HepG2 (cell line): ENCODE measurements at regions not wholly inside any gene's neighbourhood (a gene's known extent, or its start where the extent isn't known, plus 50 kb on each side); places are given as distances from the start of the nearest gene placed in this dataset.

Source experiments
- ATAC-seq: fragments of 200-7000 bp; cut with Tn5 transposase; 3 replicates; pipeline ENCODE4 v1.9.1; 2020; ENCODE audit warnings: mild to moderate bottlenecking, moderate library complexity
- BruUV-seq: library from RNA; stranded (reverse); fragments of 400-500 nt; replicated peaks from 2 replicates; lab custom pipeline; 2021; lab: Mats Ljungman, UMichigan
- CTCF ChIA-PET: fragments of 300-600 bp; formaldehyde crosslinking; extraction: SDS; loops from one replicate; lab custom pipeline; 2021; ENCODE audit warnings: low total read pairs, inconsistent platforms, low intra/inter-chr PET ratio; lab: Yijun Ruan, JAX
- POLR2A ChIA-PET: fragments of 350-600 bp; sonication (Branson Sonifier 250); formaldehyde crosslinking; loops from one replicate; lab custom pipeline; 2020; ENCODE audit warnings: antibody characterized with exemption, inconsistent platforms; lab: Yijun Ruan, JAX
- DNase-seq: peaks from one replicate; pipeline ENCODE4 v3.0.0-alpha.2; 2015; ENCODE audit warnings: low spot score
- FAIRE-seq: peaks from 3 replicates; lab custom pipeline; 2011; peaks lifted over from hg19 to GRCh38; lab: Jason Lieb, UNC
- H2AFZ ChIP-seq: one replicate; pipeline ENCODE4 v1.6.1; 2011; ENCODE audit warnings: low read length, inconsistent platforms
- H3K27ac ChIP-seq: fragments of 300-600 bp; 3 replicates; pipeline ENCODE4 v1.8.0; 2011; ENCODE audit warnings: mixed run types, mild to moderate bottlenecking, mixed read lengths, low read length, inconsistent platforms; ENCODE audit not compliant: insufficient read depth; ENCODE audit errors: extremely low read length
- H3K27me3 ChIP-seq, 2 experiments: fragments of 200-600 bp in 1 of 2; 2 replicates in 1 of 2; 3 replicates in 1 of 2; pipeline versions ENCODE4 v1.6.0 to v1.8.0; 2011; ENCODE audit warnings: low read length in 2 of 2, mild to moderate bottlenecking in 2 of 2, moderate library complexity in 2 of 2, inconsistent platforms in 1 of 2; ENCODE audit not compliant: insufficient read depth in 2 of 2, control insufficient read depth in 1 of 2
- H3K36me3 ChIP-seq, 2 experiments: fragments of 200-600 bp in 1 of 2; replicated peaks in 1 of 2; 2 replicates in 1 of 2; 3 replicates in 1 of 2; pipeline versions ENCODE4 v1.5.1 to v1.8.0; 2011; ENCODE audit warnings: low read length in 2 of 2, inconsistent platforms in 1 of 2; ENCODE audit not compliant: insufficient read depth in 2 of 2, control insufficient read depth in 1 of 2
- H3K4me1 ChIP-seq: 2 replicates; pipeline ENCODE4 v1.5.1; 2012; ENCODE audit warnings: low read length, inconsistent platforms; ENCODE audit not compliant: insufficient read depth
- H3K4me2 ChIP-seq: 2 replicates; pipeline ENCODE4 v1.6.0; 2011; ENCODE audit warnings: low read depth, low read length, inconsistent platforms
- H3K4me3 ChIP-seq, 3 experiments: fragments of 200-600 bp in 1 of 3; sonication (generic), shearing (Covaris generic) in 1 of 3; replicated peaks in 1 of 3; 2 replicates each; pipeline ENCODE4 v1.5.1; 2011 to 2016; ENCODE audit warnings: low read length in 3 of 3, inconsistent platforms in 2 of 3, low read depth in 2 of 3, mild to moderate bottlenecking in 2 of 3, control low read depth in 1 of 3, mixed read lengths in 1 of 3; ENCODE audit not compliant: insufficient read depth in 1 of 3
- H3K79me2 ChIP-seq: one replicate; pipeline ENCODE4 v1.6.1; 2011; ENCODE audit warnings: low read length, inconsistent platforms; ENCODE audit not compliant: insufficient read depth
- H3K9ac ChIP-seq: 2 replicates; pipeline ENCODE4 v1.6.0; 2011; ENCODE audit warnings: mild to moderate bottlenecking, low read depth, low read length, inconsistent platforms; ENCODE audit not compliant: insufficient read depth
- H3K9me3 ChIP-seq: 2 replicates; pipeline ENCODE4 v1.5.1; 2012; ENCODE audit warnings: mild to moderate bottlenecking, low read length
- H4K20me1 ChIP-seq: 2 replicates; pipeline ENCODE4 v1.6.0; 2011; ENCODE audit warnings: inconsistent platforms, mild to moderate bottlenecking, low read length, moderate library complexity; ENCODE audit not compliant: insufficient read depth
- CHD2 ChIP-seq: IDR thresholded peaks from 2 replicates; pipeline ENCODE4 v1.6.1; 2011; ENCODE audit warnings: low read depth, low read length, improper control_type of control experiment
- ERF ChIP-seq: IDR thresholded peaks from 2 replicates; pipeline ENCODE4 v1.6.1; 2018; ENCODE audit warnings: missing biosample characterization, missing genetic modification reagents
- FLYWCH1 ChIP-seq: sonication (generic); formaldehyde crosslinking; IDR thresholded peaks from 2 replicates; pipeline ENCODE4 v1.8.1; 2023; ENCODE audit warnings: mild to moderate bottlenecking, missing genetic modification reagents
- FOXK2 ChIP-seq: fragments of 450-650 bp; IDR thresholded peaks from 2 replicates; pipeline ENCODE4 v1.6.1; 2016
- HNRNPL ChIP-seq: fragments of 200-400 bp; formaldehyde crosslinking; IDR thresholded peaks from 2 replicates; pipeline ENCODE4 v1.6.1; 2017; ENCODE audit warnings: mild to moderate bottlenecking, low read depth, low read length
- MEIS2 ChIP-seq: sonication (generic); formaldehyde crosslinking; IDR thresholded peaks from 2 replicates; pipeline ENCODE4 v1.9.0; 2021; ENCODE audit warnings: mild to moderate bottlenecking, missing genetic modification reagents
- NBN ChIP-seq: fragments of 450-650 bp; conservative IDR thresholded peaks from 2 replicates; pipeline ENCODE4 v1.6.1; 2017
- NR3C1 ChIP-seq: sonication (generic); formaldehyde crosslinking; IDR thresholded peaks from 2 replicates; pipeline ENCODE4 v1.4.0; 2020; ENCODE audit warnings: missing genetic modification reagents
- PRPF4 ChIP-seq: fragments of 200-400 bp; formaldehyde crosslinking; IDR thresholded peaks from 2 replicates; pipeline ENCODE4 v1.6.1; 2016; ENCODE audit warnings: low read length, low read depth; ENCODE audit not compliant: poor library complexity, severe bottlenecking
- SMARCE1 ChIP-seq: fragments of 450-650 bp; IDR thresholded peaks from 2 replicates; pipeline ENCODE4 v1.6.1; 2017; ENCODE audit warnings: borderline replicate concordance
- THYN1 ChIP-seq: sonication (generic); formaldehyde crosslinking; IDR thresholded peaks from 2 replicates; pipeline ENCODE4 v1.8.1; 2023; ENCODE audit warnings: low read depth, mild to moderate bottlenecking, moderate library complexity, missing genetic modification reagents, borderline replicate concordance
- ZBTB21 ChIP-seq: sonication (generic); formaldehyde crosslinking; IDR thresholded peaks from 2 replicates; pipeline ENCODE4 v1.4.0; 2020; ENCODE audit warnings: missing genetic modification reagents
- ZFX ChIP-seq: sonication (generic); formaldehyde crosslinking; IDR thresholded peaks from 2 replicates; pipeline ENCODE4 v1.4.0; 2020; ENCODE audit warnings: mild to moderate bottlenecking, low read depth, missing genetic modification reagents, moderate library complexity
- ZNF235 ChIP-seq: sonication (generic); formaldehyde crosslinking; IDR thresholded peaks from 2 replicates; pipeline ENCODE4 v1.8.1; 2023; ENCODE audit warnings: mild to moderate bottlenecking, missing genetic modification reagents, borderline replicate concordance
- ZNF275 ChIP-seq: sonication (generic); formaldehyde crosslinking; IDR thresholded peaks from 2 replicates; pipeline ENCODE4 v1.8.0; 2022; ENCODE audit warnings: missing genetic modification reagents, mild to moderate bottlenecking, inconsistent platforms, borderline replicate concordance
- ZNF367 ChIP-seq: sonication (generic); formaldehyde crosslinking; IDR thresholded peaks from 2 replicates; pipeline ENCODE4 v1.4.0; 2020; ENCODE audit warnings: missing genetic modification reagents, borderline replicate concordance
- ZNF75D ChIP-seq: sonication (generic); formaldehyde crosslinking; IDR thresholded peaks from 2 replicates; pipeline ENCODE4 v1.8.1; 2023; ENCODE audit warnings: missing genetic modification reagents, mild to moderate bottlenecking, borderline replicate concordance
- ZNF790 ChIP-seq: sonication (generic); formaldehyde crosslinking; IDR thresholded peaks from 2 replicates; pipeline ENCODE4 v1.8.0; 2022; ENCODE audit warnings: missing genetic modification reagents, mild to moderate bottlenecking, borderline replicate concordance
- WGBS: methylation state at CpG from one replicate; pipeline ENCODE4 v1.1.6; 2017; ENCODE audit warnings: low lambda C conversion rate; 5-methylcytosine and 5-hydroxymethylcytosine counted together
- in situ Hi-C: cut with HindIII; loops from 2 replicates; pipeline ENCODE4 v1.10.0; 2017; ENCODE audit warnings: low pct_unique_long_range_greater_than_20kb; ENCODE audit not compliant: extremely low pct_ligation_motif_present
- intact Hi-C: fragments of 100-400 bp; cut with micrococcal nuclease; formaldehyde crosslinking; loops from one replicate; pipeline ENCODE4 v1.10.0; 2022; ENCODE audit not compliant: unreplicated experiment
- TF ChIP-seq, protein P1 (sequence below): sonication (generic); formaldehyde crosslinking; IDR thresholded peaks from 2 replicates; pipeline ENCODE4 v1.5.1; 2020; ENCODE audit warnings: missing genetic modification reagents, mild to moderate bottlenecking, borderline replicate concordance

DNA sequence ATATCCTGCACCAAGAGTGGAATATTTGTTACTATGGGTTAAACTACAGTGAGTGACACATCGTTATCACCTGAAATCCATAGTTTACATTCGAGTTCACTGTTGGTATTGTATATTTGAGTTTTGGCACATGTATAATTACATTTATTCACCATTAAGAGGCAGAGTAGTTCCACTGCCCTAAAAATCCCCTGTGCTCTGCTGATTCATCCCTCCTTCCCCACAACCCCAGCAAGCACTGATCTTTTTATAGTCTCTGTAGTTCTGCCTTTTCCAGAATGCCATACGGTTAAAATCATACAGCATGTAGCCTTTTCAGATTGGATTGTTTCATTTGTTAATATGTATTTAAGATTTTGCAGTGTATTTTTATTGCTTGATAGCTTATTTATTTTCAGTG lies 495.2 kb downstream of the DIRAS2 start:
- TF ChIP-seq FOXK2 (no peak), FLYWCH1 (CRISPR knock-in tag) (no peak), ZNF367 (CRISPR knock-in tag) (no peak), HNRNPL (no peak), ZNF790 (CRISPR knock-in tag) (no peak), THYN1 (no peak), CHD2 (no peak), ZNF275 (CRISPR knock-in tag) (no peak), ZNF75D (CRISPR knock-in tag) (no peak)
- Histone ChIP-seq H3K4me1 (no peaks in the 10 kb centered on the region), H3K4me3 (no peak overlapping the region), H3K4me2 (no peak overlapping the region), H4K20me1 (no peaks in the 10 kb centered on the region), H3K27me3 (no peaks in the 10 kb centered on the region), H3K9me3 (no peaks in the 10 kb centered on the region), H3K9ac (no peak overlapping the region), H3K79me2 (no peaks in the 10 kb centered on the region), H2AFZ (no peak overlapping the region), H3K36me3 (no peaks in the 10 kb centered on the region), H3K27ac (no peak overlapping the region)
- POLR2A ChIA-PET = no interaction called here
- CTCF ChIA-PET = no interaction called here
- FAIRE-seq = no peak
- ATAC-seq = no peak
- in situ Hi-C loops = loop anchor here (10.0 to 25.0 kb wide), 2 partner anchors 615 to 727 kb away; no protein-coding TSS in a partner anchor
- 37% methylated on average over 3 of the region's 3 CpGs for whole genome bisulfite sequencing
- no peak for DNase-seq
- intact Hi-C loops = no loop called here
- no TSS peak for BruUV-seq

DNA sequence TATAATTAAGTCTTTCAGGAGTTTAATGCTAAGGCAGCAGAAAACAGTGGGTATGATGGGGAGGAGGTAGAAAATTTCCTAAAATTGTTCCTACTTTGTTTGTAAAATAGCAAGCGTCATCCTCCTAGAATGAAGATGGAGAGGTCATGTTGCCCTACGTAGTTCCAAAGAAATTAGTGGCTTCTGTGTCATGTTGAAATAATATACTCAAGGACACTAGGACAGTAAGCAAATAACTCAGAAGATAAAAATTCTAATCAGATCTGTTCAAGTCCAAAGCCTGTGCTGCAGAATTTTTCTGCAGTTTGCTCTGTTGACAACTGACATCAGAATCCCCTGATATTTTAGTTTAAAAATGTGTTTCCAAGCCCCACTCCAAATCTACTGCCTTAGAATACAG lies 486.3 kb downstream of the DIRAS2 start:
- ChIA-PET POLR2A (no interaction called here), CTCF (no interaction called here)
- DNase-seq = no peak
- Histone ChIP-seq H4K20me1 (no peaks in the 10 kb centered on the region), H3K4me1 (no peaks in the 10 kb centered on the region), H3K27me3 (no peaks in the 10 kb centered on the region), H3K4me2 (no peak overlapping the region), H3K9ac (no peak overlapping the region), H3K9me3 (no peaks in the 10 kb centered on the region), H3K36me3 (no peaks in the 10 kb centered on the region), H2AFZ (no peak overlapping the region), H3K27ac (no peak overlapping the region), H3K79me2 (no peaks in the 10 kb centered on the region), H3K4me3 (no peak overlapping the region)
- WGBS = 0% methylated on average over 2 of the region's 2 CpGs
- no TSS peak for BruUV-seq
- no peak for FAIRE-seq
- intact Hi-C loops = no loop called here
- no peak for ATAC-seq
- in situ Hi-C loops = no loop called here
- TF ChIP-seq, protein P1, sequence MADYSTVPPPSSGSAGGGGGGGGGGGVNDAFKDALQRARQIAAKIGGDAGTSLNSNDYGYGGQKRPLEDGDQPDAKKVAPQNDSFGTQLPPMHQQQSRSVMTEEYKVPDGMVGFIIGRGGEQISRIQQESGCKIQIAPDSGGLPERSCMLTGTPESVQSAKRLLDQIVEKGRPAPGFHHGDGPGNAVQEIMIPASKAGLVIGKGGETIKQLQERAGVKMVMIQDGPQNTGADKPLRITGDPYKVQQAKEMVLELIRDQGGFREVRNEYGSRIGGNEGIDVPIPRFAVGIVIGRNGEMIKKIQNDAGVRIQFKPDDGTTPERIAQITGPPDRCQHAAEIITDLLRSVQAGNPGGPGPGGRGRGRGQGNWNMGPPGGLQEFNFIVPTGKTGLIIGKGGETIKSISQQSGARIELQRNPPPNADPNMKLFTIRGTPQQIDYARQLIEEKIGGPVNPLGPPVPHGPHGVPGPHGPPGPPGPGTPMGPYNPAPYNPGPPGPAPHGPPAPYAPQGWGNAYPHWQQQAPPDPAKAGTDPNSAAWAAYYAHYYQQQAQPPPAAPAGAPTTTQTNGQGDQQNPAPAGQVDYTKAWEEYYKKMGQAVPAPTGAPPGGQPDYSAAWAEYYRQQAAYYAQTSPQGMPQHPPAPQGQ (CRISPR knock-in tag) = no peak
- TF ChIP-seq NBN (no peak), NR3C1 (CRISPR knock-in tag) (no peak), PRPF4 (no peak), ERF (CRISPR knock-in tag) (no peak), SMARCE1 (no peak), ZBTB21 (CRISPR knock-in tag) (no peak), MEIS2 (CRISPR knock-in tag) (no peak), ZFX (CRISPR knock-in tag) (no peak), ZNF235 (CRISPR knock-in tag) (no peak)
